NCI-H524 treated with DMSO at 0.1 percent for 48 hours (cell line): ENCODE measurements at regions not wholly inside any gene's neighbourhood (a gene's known extent, or its start where the extent isn't known, plus 50 kb on each side); places are given as distances from the start of the nearest gene placed in this dataset.

Experiments used
- DNase-seq: peaks from one replicate; lab custom pipeline; 2025; lab: John Stamatoyannopoulos, UW

DNA sequence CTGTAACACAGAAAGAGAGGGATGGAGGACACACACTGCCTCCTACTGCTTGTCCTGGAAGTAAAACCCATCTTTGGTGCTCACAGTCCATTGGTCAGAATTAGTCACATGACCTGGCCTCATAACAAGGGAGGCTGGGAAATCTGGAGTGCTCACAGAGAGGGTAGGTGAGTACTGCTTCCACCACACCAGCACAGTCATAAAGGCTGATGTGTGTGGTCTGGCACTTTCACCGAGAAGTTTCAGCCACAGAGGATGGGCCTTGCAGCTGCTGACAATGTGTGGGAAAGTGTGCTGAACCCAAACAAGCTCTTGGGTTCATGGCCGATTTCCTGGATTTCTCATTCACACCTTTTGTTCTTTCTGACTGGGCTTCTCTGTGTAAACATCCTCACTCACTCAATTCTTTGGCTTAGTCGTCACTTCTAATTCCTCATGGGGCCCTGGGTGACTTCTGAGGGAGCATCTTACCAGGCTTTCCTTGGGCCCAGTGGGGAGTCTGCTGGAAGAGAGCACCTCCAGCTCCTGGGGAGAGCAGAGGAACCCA is 100.7 kb downstream of the ASB7 start:
- no peak for DNase-seq

DNA sequence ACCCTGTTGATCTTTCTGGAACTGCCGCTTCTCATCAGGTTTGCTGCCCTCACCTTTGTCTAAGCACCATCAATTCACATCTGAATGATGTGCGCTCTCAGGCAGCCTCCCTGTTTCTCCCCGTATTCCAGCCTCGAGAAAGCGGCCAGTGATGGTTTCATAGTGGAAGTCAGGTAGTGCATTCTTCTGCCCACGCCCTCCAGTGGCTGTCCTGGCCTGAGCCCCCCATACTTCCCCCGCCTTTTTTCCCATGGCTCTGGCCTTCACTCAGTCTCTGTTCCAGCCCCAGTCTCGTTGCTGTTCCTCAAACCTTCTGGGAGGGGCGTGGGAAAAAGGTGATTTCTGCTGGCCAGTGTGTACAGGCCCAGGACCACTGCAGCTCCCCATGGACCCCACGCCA is 101.3 kb downstream of the ASB7 start:
- no peak for DNase-seq

DNA sequence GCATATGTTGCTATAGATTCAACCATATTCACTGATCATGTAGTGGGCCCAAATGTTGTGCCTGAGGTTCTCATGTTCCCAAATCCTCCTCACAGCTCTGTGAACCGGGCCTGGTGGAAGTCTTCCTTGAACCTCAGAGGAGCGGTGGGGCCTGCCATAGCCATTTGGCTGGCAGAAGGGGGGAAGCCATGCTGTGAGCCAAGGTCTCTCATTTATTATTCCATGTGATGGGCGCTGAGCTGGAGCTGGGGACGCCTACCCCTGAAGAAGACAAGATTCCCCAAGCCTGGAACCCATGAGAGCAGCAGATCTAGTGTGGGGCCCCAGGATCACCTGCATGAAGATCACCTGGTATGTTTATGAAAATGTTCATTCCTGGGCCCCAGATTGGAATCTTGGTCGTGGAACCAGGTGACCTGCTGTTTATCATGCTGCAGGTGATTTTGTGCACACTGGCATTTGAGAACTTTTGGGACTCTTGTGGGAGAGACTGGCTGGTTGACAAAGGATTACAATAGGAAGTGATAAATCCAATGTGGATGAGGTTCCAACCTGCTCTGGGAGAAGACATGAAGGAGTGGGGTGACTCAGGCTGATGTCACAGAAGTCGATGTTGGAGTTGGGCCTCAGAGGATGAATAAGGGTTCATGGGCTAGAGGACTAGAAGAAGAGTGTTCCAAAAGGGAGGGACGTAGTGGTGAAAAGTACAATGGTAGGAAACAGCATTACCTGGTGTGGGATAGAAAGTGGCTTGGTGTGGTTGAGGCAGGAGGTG is 102.1 kb downstream of the ASB7 start:
- DNase-seq, result no peak

DNA sequence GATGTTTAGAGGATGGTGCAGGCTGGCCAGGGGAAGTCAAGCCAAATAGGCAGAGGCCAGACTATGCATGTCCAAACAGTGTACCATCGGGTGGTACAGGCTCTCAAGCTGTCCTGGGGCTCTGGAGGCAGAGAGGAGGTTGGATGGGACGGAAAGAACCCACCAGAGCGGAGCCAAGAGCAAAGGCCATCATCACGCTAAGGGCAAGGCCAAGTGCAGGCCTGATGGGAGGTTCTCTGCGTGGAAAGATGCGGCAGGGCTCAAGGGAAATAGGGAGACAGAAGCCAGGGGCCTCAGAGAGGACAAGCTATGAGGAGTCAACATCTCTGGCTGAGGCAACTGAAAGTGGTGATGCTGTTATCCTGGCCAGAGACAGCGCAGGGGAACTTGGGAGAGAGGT is 102.7 kb downstream of the ASB7 start:
- DNase-seq, result no peak

DNA sequence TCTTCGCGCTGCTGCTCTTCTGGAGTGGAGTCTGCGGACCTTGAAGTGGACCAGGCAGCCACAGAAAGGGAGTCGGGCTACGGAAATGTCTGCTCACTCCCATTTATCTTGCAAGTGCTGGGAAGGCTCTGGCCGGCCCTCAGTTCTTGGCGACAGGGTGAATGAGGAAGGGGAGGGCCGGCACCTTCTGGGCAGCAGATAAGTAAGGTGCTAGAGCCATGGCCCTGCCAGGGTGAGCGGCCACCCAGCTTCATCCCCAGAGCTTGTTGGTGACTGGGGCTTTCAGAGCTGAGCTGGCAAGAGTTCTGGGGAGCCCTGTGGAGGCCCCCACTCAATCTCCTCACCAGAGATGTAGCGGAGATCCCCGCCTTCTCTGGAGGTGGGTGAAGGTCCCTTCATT is 103.5 kb downstream of the ASB7 start:
- DNase-seq, result no peak

DNA sequence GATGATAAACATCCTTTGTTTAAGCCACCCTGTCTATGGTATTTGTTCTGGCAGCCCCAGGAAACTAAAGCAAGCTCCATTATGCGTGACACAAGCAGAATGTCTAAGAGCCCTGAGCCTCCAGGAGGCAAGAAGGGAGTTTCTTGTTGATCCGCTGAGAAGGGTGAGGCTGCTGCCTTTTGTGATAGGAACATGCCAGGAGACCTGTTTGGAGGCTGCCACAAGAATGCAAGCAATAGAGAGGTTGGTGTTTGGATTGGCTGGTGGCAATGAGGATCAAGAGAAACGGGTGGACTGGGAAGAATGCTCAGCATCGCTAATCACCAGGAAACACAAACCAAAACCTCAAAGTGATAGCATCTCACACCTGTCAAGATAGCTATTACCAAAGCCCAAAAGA is 104.8 kb downstream of the ASB7 start:
- no peak for DNase-seq

DNA sequence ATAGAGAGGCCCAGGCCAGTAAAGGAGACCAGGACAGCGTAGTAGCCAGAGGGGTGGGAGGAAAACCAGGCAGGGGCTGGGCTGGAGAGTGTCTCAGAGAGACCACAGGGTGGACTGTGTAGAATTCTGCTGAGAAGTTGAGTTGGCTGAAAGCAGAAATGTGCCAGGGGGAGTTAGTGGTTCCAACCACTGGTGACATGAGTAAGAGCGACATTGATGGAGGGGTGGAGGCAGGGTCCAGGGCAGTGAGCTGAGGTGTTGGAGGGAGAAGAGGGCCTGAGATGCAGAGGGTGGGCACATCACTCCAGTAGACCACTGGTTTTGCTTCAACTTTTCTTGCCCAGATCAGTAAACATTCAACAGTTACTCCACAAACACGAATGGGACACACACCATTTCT is 106.5 kb downstream of the ASB7 start:
- DNase-seq, result no peak

DNA sequence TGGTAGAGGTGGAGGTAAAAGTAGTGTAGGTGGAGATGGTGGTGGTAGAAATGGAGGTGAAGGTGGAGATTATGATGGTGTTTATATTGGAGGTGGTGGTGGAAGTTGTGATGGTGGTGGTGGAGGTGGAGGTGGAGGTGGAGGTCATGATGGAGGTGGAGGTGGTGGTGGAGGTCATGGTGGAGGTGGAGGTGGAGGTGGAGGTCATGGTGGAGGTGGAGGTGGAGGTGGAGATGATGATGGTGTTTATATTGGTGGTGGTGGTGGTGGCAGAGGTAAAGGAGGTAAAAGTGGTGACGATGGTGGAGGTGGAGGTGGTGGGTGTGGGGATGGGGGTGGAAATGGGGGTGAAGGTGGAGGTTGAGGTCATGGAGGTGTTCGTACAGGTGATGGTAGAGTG is 107.8 kb downstream of the ASB7 start:
- DNase-seq, result no peak

DNA sequence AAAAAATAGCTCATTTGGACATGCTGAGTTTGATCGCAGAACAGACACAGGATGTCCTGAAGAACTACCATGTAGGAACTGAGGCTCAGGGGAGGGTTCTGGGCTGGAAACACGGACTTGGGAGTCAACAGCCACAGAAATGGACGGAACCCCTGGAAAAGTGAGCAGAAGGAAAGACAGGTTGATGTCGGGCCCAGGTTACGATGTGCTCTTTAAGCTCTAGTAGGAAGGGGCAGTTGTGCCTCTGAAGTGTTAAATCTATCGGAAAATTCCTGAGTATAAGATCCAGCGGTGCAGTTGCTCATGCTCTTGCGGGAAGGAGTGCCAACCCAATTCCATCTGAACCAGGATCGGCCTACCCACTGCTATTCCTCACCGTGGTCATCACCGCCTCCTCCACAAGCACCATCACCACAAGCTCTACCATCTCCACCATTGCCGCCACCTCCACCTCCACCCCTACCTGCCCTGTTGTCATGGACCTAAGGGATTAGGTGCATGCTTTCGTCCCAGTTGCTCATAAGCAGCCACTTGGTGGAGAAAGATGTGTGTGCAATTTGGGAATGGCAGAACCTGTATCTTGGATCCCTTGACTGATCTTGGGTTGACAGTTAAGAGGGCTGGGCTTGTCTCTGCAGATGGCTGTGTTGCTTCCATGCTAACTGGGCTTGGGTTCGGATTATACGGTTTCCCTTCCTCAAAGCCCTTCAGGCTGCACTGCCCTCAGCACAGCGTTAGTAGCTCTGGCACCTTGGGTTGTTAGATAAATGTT is 108.5 kb downstream of the ASB7 start:
- no peak for DNase-seq

DNA sequence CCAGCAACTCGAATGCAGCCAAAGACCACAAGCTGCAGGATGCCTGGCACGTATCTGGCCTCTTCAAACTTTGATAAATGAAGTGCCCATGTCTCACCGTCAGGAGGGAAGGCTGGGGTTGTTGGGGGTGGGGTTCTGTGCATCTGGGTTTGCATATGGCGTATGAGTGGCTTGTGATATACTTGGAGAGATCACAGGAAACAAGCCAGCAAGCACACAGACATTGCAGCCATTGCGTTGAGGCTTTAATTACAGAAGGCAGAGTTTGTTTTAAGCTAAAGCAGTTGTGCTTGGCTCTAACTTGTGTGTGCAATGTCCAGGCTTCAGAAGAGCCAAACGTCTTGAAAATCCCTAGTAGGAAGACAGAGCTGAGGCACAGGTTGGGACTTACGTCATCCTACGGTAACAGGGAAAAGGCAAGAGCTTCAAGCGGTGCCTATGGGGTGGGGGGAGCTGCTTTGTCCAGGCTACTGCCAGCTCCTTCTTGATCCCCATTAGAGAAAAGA is 109.2 kb downstream of the ASB7 start:
- DNase-seq, result no peak

DNA sequence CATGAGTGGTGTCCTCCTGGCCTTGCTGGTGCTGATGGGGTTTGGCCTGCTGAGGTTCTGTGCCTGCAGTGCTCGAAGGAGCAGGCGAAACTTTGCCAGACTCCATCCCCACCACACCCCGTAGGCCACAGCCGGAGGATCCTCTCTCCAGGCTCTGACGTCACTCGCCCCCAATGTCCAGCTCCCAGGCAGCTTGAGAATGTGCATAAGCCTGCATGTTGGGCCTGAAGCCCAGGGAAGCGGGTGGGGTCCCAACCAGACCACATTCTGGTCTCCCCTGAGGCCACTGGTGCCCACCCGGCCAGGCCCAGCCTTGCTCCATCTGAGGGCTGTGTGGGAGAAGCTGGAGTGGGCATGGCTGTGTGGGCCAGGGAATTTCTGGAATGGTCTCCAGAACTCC is 109.8 kb downstream of the ASB7 start:
- no peak for DNase-seq

DNA sequence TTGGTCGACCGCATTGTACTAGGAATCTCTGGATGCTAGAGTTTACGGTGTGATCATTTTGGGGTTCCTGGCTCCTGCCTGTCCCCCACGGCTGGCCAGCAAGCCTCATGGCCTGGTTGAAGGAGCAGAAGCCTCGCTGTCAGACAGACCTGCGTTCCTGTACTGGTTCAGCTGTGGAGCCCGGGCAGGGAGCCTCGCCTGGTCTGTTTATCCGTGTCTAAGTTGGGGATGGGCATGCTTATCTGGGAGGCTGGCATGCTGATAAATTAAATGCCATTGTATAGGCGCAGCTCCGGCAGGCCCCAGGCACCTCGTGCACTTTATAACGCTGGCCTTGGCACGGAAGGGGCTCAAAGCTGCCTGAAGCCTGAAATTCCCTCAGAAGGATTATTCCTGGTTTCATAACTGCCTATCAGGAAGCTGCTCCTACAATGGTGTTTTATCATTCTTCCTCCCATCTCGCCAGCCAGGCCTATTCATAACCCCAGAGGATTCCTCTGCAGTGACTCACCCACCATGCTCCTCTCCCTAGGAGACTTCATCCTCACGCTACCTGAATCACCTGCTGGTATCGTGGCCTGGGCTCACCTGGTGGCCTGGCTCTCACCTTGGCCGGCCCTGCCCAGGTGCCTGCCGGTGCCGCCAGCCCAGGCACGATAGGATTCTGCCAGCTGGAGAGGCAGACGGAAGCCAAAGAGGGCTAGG is 110.9 kb downstream of the ASB7 start:
- no peak for DNase-seq

DNA sequence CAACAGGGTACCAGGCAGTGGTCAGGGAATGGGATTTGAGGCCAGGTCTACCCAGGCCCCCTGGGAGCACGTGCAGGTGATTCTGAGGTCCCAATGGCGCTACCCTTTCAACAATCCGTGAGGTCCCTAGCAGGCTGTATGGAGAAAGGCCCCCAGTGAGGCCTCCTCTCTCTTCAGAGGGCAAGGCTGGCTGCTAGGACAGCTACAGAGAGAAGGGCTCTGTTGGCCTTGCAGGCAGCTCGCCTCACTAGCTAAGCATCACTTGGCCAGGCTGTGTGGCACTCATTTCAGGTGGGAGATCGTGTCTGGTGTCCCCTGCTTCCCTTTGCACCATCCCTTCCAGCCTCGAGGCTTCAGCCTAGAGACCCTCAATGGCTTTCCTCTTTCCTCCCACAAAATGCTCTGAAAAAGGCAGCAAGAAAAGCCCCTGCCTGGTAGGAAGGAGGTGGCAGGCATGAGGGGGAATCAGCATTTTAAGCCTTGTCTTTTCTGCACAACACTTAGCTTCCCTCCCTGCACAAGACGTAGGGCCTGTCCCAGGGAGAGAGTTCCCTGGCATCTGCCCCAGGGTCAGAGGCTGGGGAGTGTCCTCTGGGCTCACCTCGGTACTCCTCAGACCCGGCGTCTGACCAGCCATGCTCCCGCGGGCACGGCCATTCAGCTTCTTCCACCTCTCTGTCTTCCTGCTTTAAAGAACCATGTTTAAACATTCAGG is 111.8 kb downstream of the ASB7 start:
- DNase-seq, result no peak

DNA sequence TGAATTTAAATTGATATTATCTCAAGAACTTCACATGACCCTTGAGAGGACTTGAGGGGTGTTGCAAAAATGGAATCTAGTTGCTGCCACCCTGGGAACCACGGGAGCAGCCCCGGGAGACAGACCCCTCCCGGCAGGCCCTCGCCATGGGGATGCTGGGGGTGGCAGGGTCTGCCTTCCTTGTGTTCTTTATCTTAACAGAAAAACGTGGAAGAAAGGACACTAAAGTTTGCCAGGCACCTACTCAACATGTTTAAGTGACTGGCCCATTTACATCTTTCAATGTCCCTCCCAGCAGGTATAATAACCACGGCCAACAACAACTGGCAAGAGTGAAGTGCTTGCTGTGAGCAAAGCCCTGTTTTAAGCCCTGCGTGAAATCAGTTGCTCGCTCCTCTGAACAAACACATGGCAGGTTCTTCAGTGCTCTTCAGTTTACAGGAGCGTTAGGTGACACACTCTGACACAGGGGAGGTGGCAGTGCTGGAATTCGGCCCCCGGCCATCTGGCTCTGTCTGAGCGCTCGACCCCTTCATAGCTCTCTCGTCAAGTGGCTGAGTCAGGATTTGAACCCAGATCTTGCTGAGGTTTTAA is 112.5 kb downstream of the ASB7 start:
- DNase-seq, result no peak

DNA sequence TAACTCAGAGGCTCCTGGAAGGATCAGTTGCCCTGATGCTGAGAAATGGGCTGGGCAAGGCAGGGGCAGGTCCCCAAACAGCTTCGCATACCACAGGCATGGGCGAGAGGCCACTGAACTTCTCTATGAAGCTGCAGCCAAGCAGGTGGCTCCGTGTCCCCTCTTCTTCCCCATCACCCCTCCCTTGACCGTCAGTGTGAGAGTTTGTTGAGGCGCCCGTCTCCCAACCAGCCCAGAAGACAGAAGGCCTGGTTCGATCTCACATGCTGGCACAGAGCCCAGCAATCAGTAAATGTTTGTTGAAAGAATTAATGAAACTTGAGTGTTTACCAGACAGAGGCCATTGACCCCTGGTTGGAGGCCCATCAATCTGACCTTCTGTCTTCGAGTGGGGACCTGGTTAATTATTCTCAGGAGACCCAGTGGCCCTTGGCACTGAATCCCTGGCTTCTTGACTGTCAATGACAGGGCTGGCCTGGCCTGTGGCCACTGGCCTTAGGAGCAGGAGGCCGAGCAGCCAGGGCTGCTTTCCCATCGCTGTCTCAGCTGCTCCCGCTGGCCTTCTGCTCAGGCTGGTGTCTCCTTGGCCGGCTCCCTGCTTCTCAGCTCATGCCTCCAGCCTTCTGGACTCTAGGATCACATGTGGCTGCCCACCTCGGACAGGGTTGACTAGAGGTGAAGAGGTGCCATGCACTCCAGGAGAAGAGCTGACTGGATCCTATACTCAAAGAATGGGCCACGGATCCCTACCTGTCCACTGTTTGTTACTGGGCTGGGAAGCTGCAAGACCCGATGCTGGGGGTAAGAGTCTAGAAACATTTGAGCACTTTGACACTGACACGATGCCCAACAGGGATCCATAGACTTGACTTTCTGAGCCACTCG is 113.4 kb downstream of the ASB7 start:
- DNase-seq, result no peak

DNA sequence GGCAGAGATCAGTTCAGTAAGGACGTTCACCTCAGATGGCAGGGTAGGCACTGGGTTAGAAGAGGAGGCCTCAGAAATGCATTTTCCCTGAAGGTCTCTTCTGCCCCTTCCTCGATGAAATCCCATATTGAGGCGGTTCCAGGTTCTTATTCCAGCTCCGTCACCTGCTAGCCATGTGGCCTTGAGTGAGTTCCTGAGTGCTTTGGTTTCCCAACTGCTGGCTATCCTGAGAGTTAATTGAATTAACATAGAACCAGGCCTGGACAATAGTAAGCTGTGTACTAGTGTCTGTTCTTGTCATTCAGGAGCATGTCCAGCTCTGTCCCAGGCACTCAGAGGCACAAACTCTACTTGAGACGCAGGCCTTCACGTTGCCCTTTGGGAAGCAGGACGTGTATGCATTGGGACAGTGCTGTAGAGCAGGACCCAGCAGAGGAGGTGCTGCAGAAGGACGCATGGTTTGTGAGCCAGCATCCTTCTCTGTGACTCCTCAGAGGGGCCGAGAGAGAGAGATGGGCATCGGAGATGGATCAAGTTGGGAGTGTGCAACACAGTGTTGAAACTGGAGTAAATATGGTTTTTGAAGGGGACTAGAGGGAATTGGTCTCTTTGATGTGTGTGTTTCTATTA is 114.2 kb downstream of the ASB7 start:
- DNase-seq, result no peak

DNA sequence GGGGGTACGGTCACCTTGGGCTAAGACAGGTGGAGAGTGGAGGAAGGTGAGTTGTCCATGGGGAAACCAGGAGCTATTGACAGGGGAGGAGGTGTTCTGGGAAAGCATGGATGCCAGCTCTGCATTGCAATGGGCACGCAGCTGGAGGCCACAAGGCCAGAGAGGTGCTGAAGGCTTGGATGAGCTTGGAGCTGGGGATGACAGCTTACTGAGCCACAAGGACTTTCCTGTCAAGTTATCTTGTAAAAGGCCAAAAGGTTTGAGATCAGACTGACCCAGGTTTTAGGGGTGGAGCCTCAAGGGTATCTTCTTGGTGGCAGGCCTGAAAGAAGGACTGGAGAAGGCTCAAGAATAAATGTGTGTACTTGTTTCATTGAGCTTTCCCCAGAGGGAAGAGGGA is 115.2 kb downstream of the ASB7 start:
- DNase-seq, result no peak

DNA sequence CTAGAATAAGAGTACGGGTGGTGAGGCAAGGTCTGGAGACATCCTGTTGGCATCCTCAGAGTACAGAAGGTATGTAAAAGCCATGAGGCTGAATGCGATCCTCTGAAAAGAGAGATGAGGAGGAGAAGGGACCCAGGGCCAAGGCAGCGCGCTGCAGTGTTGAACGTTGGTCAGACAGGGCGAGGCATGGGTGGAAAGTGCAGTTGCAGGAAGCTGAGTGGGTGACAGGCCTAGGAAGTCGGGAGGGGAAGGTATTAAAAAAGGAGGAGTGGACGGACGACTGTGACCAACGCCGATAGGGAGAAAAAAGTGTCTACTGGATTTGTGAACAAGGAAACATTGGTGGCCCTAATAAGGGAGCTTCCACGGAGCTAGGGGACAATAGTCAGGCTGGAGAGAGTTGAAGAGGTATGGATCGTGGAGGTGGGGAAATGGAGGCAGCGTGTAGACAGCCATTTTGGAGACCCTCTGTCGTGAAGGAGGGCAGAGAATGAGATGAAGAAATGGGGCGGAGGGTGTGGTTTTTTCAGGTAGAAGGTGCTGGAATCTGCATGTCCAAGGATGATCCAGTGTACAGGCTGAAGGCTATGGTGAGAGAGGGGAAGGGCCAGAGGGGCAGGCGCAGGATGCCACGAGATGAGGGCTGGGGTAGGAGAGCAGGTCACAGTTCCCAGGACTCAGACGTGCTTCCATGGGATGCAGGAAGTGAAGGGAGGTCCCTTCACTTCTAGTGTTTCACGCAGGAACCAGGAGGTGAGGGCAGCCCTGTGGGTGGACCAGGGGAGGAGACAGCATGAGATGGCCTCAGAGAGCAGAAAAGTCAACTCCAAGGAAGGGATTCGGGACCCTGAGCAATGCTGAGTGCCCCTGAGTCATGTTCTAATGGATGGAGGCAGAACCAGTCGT is 115.9 kb downstream of the ASB7 start:
- no peak for DNase-seq

DNA sequence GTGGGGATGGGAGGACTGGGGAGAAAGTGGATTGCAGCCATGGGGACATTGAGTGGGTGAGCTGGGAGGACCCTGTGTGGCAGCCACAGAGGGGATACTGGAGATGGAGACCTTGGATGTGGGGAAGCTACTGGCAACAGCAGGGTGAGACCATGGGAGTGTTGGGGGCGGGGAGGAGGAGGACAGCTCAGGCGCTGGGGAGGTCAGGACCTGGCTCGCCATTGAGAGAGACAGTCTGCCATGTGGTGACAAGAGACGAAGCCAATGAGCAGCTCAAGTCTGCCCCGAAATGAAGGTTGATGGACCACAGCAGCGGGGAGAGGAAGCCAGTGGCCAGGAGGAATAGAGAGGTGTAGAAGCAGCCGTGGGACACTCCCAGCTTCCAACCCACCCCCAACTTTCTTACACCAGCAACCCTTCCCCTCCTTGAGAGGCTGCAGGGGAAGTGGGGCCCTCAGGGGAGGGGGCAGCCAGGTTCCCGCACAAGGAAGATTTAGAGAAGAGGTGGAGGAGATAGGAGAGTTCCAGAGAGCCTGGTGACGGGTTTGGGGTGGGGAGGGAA is 118.1 kb downstream of the ASB7 start:
- DNase-seq, result no peak
